Heart right ventricle (tissue), 16 donors: ENCODE measurements at regions not wholly inside any gene's neighbourhood (a gene's known extent, or its start where the extent isn't known, plus 50 kb on each side); places are given as distances from the start of the nearest gene placed in this dataset.

Source experiments
- ATAC-seq, 8 donors: fragments of 200-7000 bp; cut with Tn5 transposase; one replicate each; pipeline ENCODE4 v1.9.1; 2020; ENCODE audit warnings: mild to moderate bottlenecking in 8 of 8, moderate library complexity in 8 of 8, moderate number of reproducible peaks in 1 of 8
- DNase-seq, 2 donors: peaks; one replicate each; pipeline ENCODE4 v3.0.0-alpha.2; 2020
- H3K27ac ChIP-seq, 10 donors: fragments of 200-600 bp; sonication (generic) in 2 of 10; one replicate each; pipeline versions ENCODE4 v1.5.0 to v1.8.0; 2020 to 2022; ENCODE audit warnings: mild to moderate bottlenecking in 3 of 10
- H3K27me3 ChIP-seq, 7 donors: fragments of 200-600 bp; one replicate each; pipeline ENCODE4 v1.8.0; 2021 to 2022; ENCODE audit warnings: mild to moderate bottlenecking in 2 of 7
- H3K36me3 ChIP-seq, 9 donors: fragments of 200-600 bp; sonication (generic) in 1 of 9; one replicate each; pipeline versions ENCODE4 v1.5.0 to v1.8.0; 2020 to 2022; ENCODE audit warnings: mild to moderate bottlenecking in 2 of 9
- H3K4me1 ChIP-seq, 9 donors: fragments of 200-600 bp; sonication (generic) in 1 of 9; one replicate each; pipeline versions ENCODE4 v1.5.0 to v1.8.0; 2020 to 2022; ENCODE audit warnings: mild to moderate bottlenecking in 4 of 9
- H3K4me3 ChIP-seq, 10 donors: fragments of 200-600 bp; sonication (generic) in 2 of 10; one replicate each; pipeline versions ENCODE4 v1.5.0 to v1.8.0; 2020 to 2022; ENCODE audit warnings: mild to moderate bottlenecking in 7 of 10, moderate library complexity in 2 of 10
- H3K9me3 ChIP-seq, 11 donors: fragments of 200-600 bp in 10 of 11; sonication (generic) in 2 of 11; one replicate each; pipeline versions ENCODE4 v1.5.0 to v1.8.0; 2013 to 2022; ENCODE audit warnings: mild to moderate bottlenecking in 2 of 11, control low read depth in 1 of 11, moderate library complexity in 1 of 11
- CTCF ChIP-seq, 9 donors: fragments of 200-600 bp; sonication (generic) in 2 of 9; IDR thresholded peaks; one replicate each; pipeline versions ENCODE4 v1.5.0 to v1.8.0; 2021 to 2022; ENCODE audit warnings: antibody characterized with exemption in 9 of 9, mild to moderate bottlenecking in 5 of 9, moderate library complexity in 1 of 9
- WGBS, 2 donors: extraction: QIAGEN DNeasy Blood & Tissue Kit; methylation state at CpG; one replicate each; pipeline ENCODE4 v1.1.7; 2013; ENCODE audit warnings: inconsistent platforms in 1 of 2; 5-methylcytosine and 5-hydroxymethylcytosine counted together
- intact Hi-C, 10 donors: fragments of 100-400 bp; cut with DNase I; formaldehyde crosslinking; loops; one replicate each; pipeline versions ENCODE4 v1.11.1 to v1.14.2; 2022
- donor health status: Arrhythmogenic right ventricular cardiomyopathy.
- donor health status: ischemic (EF 13 %, LVEDD 7.1; RV severe dilation, severe dysfunction).
- donor health status: healthy with polysubstance abuse.
- donor health status: DM: no; HTN: yes; CAD: no.
- donor health status: DM: no; HTN: no; CAD: no.
- donor health status: ischemic (EF 25% LVEDD 6.9; RV normal size, moderate dysfunction).
- donor health status: ischemic (EF 25% LVEDD 5.7; RV mildly dilated, moderate dysfunction).
- donor health status: healthy.
- donor health status: DM: yes; HTN: yes; CAD: no.
- donor health status: Ischemic cardiomyopathy.
- donor health status: ischemic (EF 35%, LVEDD 5.7; RV mildly dilated, moderate dysfunction).
- donor health status: nonischemic (EF 11% LVEDD 7.7; RV severe dilation, severe dysfunction).
- donor health status: DM: yes; HTN: yes; CAD: no.
- donor health status: PGD.
- donor health status: ischemic (EF 29% LVEDD 5.4; RV normal size, mild dysfunction).
- donor health status: nonischemic (EF 23%, LVEDD 6.1; RV moderate dilation, normal function).

- H3K4me1 ChIP-seq, result no peaks in the 10 kb centered on the region
- ATAC-seq (no peak), DNase-seq (no peak)
- no peaks in the 10 kb centered on the region for H3K36me3 ChIP-seq
- peaks cover 0 to 31% (median 7%) of the 10 kb centered on the region in 11 donors for H3K9me3 ChIP-seq
- no peak overlapping the region for H3K4me3 ChIP-seq
- no peak overlapping the region for H3K27ac ChIP-seq
- TF ChIP-seq CTCF (IDR thresholded peaks at IDR 0.05), result no peak
- intact Hi-C loops, result no loop called here
- 72 to 78% methylated on average over 2 of the region's 2 CpGs for WGBS, 2 donors
- no peaks in the 10 kb centered on the region for H3K27me3 ChIP-seq
Observed at GRCh38 chr3:190989218-190989617, 126.7 kb upstream of the GMNC start.

- intact Hi-C loops, result no loop called here
- Histone ChIP-seq H3K4me1 (no peaks in the 10 kb centered on the region), H3K27ac (no peak overlapping the region), H3K4me3 (no peak overlapping the region), H3K36me3 (no peaks in the 10 kb centered on the region), H3K9me3 (peaks cover 0 to 31% (median 7%) of the 10 kb centered on the region in 11 donors), H3K27me3 (no peaks in the 10 kb centered on the region)
- ATAC-seq, result no peak
- WGBS, 2 donors, result 60% methylated on average over 2 of the region's 2 CpGs
- TF ChIP-seq CTCF (IDR thresholded peaks at IDR 0.05), result no peak
- no peak for DNase-seq
Observed at GRCh38 chr3:190988102-190988501, 125.6 kb upstream of the GMNC start.

- H3K9me3 ChIP-seq, result peaks cover 0 to 31% (median 7%) of the 10 kb centered on the region in 11 donors
- H3K4me3 ChIP-seq, result no peak overlapping the region
- no peaks in the 10 kb centered on the region for H3K27me3 ChIP-seq
- ATAC-seq (no peak), DNase-seq (no peak)
- intact Hi-C loops, result no loop called here
- no peak overlapping the region for H3K27ac ChIP-seq
- H3K36me3 ChIP-seq, result no peaks in the 10 kb centered on the region
- H3K4me1 ChIP-seq, result no peaks in the 10 kb centered on the region
- WGBS, 2 donors, result 87 to 92% methylated on average over 4 of the region's 4 CpGs
- no peak for TF ChIP-seq CTCF (IDR thresholded peaks at IDR 0.05)
Observed at GRCh38 chr3:190984502-190985244, 122.2 kb upstream of the GMNC start.

GRCh38 chr3:190983875-190984274 is 121.4 kb upstream of the GMNC start:
- Histone ChIP-seq H3K27me3 (no peaks in the 10 kb centered on the region), H3K4me3 (no peak overlapping the region), H3K27ac (no peak overlapping the region), H3K4me1 (no peaks in the 10 kb centered on the region), H3K36me3 (no peaks in the 10 kb centered on the region), H3K9me3 (peaks cover 0 to 25% (median 7%) of the 10 kb centered on the region in 11 donors)
- 17 to 18% methylated on average over 1 of the region's 1 CpG for WGBS, 2 donors
- no peak for DNase-seq
- ATAC-seq, result no peak
- TF ChIP-seq CTCF (IDR thresholded peaks at IDR 0.05), result no peak
- intact Hi-C loops, result no loop called here
